Adrenal gland (tissue), 9 donors: ENCODE measurements at regions not wholly inside any gene's neighbourhood (a gene's known extent, or its start where the extent isn't known, plus 50 kb on each side); places are given as distances from the start of the nearest gene placed in this dataset.
"Not testable (repeated sequence)": the region's sequence is repeated elsewhere in the genome, so short reads cannot be mapped to it uniquely, and the experiment has no call there.

Experiments
- DNase-seq, 7 donors: peaks; one replicate each; pipeline ENCODE4 v3.0.0-alpha.2; 2019 to 2020
- H3K27ac ChIP-seq, 5 donors: fragments of 200-600 bp; sonication (generic) in 4 of 5; 1 replicate in 3 of 5; 2 replicates in 2 of 5; pipeline versions ENCODE4 v1.5.1 to v1.8.0; 2016 to 2020; ENCODE audit warnings: mild to moderate bottlenecking in 1 of 5
- H3K27me3 ChIP-seq: fragments of 200-600 bp; 2 replicates; pipeline ENCODE4 v1.8.0; 2021
- H3K36me3 ChIP-seq, 2 donors: fragments of 200-600 bp; replicated peaks in 1 of 2; 1 replicate in 1 of 2; 2 replicates in 1 of 2; pipeline versions ENCODE4 v1.5.1 to v1.8.0; 2018 to 2022
- H3K4me1 ChIP-seq, 2 donors: fragments of 200-600 bp; replicated peaks in 1 of 2; 1 replicate in 1 of 2; 2 replicates in 1 of 2; pipeline versions ENCODE4 v1.5.1 to v1.8.0; 2018 to 2021
- H3K4me3 ChIP-seq, 4 donors: fragments of 200-600 bp; sonication (generic) in 3 of 4; one replicate each; pipeline ENCODE4 v1.5.1; 2016 to 2018
- H3K9me3 ChIP-seq, 3 donors: fragments of 200-600 bp; sonication (generic) in 1 of 3; replicated peaks in 1 of 3; 1 replicate in 2 of 3; 2 replicates in 1 of 3; pipeline versions ENCODE4 v1.5.1 to v1.8.0; 2016 to 2021
- CTCF ChIP-seq, 6 experiments: fragments of 450-650 bp in 4 of 6; fragments of 200-600 bp in 2 of 6; sonication (generic) in 1 of 6; IDR thresholded peaks; 1 replicate in 5 of 6; 2 replicates in 1 of 6; pipeline versions ENCODE4 v1.5.1 to v1.8.0; 2016 to 2021; ENCODE audit warnings: antibody characterized with exemption in 6 of 6, mild to moderate bottlenecking in 2 of 6, moderate library complexity in 1 of 6
- POLR2A ChIP-seq, 2 donors: fragments of 450-650 bp; IDR thresholded peaks; one replicate each; pipeline ENCODE4 v1.6.1; 2017; ENCODE audit warnings: antibody characterized with exemption in 2 of 2, mild to moderate bottlenecking in 2 of 2, moderate library complexity in 1 of 2
- WGBS, 4 donors: extraction: QIAGEN DNeasy Blood & Tissue Kit in 2 of 4; methylation state at CpG; one replicate each; pipeline versions ENCODE4 v1.1.5 to v1.1.7; 2013 to 2017; 5-methylcytosine and 5-hydroxymethylcytosine counted together
- intact Hi-C, 2 donors: fragments of 100-400 bp; cut with DNase I; formaldehyde crosslinking; loops; one replicate each; pipeline versions ENCODE4 v1.14.1 to v1.15.0; 2022 to 2023
- donor health status: healthy with polysubstance abuse.
- donor health status: Bipolar disorder and iron deficiency.
- donor health status: DM: yes; HTN: yes; CAD: no.
- donor health status: DM: no; HTN: no; CAD: no.
- donor health status: DM: no; HTN: no; CAD: no.

- H3K4me3 ChIP-seq = no peak overlapping the region
- TF ChIP-seq CTCF (IDR thresholded peaks at IDR 0.05) (no peak), POLR2A (IDR thresholded peaks at IDR 0.05) (no peak)
- no peak for DNase-seq
- no peaks in the 10 kb centered on the region for H3K27me3 ChIP-seq
- no peaks in the 10 kb centered on the region for H3K36me3 ChIP-seq
- H3K27ac ChIP-seq = no peak overlapping the region
- H3K4me1 ChIP-seq = no peaks in the 10 kb centered on the region
- WGBS, 4 donors = 47 to 72% (median 64%) methylated on average over 1 of the region's 1 CpG
- H3K9me3 ChIP-seq = no peaks in the 10 kb centered on the region
- intact Hi-C loops = no loop called here
Measured at GRCh38 chr2:83261591-83262136, 1197.4 kb downstream of the SUCLG1 start.

- Histone ChIP-seq H3K4me1 (no peaks in the 10 kb centered on the region), H3K9me3 (no peaks in the 10 kb centered on the region), H3K36me3 (no peaks in the 10 kb centered on the region), H3K27ac (no peak overlapping the region), H3K27me3 (no peaks in the 10 kb centered on the region), H3K4me3 (no peak overlapping the region)
- 76 to 91% (median 83%) methylated on average over 1 of the region's 1 CpG for WGBS, 4 donors
- TF ChIP-seq CTCF (IDR thresholded peaks at IDR 0.05) = no peak
- no peak for TF ChIP-seq POLR2A (IDR thresholded peaks at IDR 0.05)
- intact Hi-C loops = no loop called here
- no peak for DNase-seq
Measured at GRCh38 chr2:83253848-83254247, 1205.2 kb downstream of the SUCLG1 start.

GRCh38 chr2:83251321-83251872 lies 1207.7 kb downstream of the SUCLG1 start:
- DNase-seq = no peak
- 63 to 84% (median 81%) methylated on average over 3 of the region's 3 CpGs for WGBS, 4 donors
- Histone ChIP-seq H3K4me3 (no peak overlapping the region), H3K9me3 (no peaks in the 10 kb centered on the region), H3K36me3 (no peaks in the 10 kb centered on the region), H3K27me3 (no peaks in the 10 kb centered on the region), H3K4me1 (no peaks in the 10 kb centered on the region), H3K27ac (no peak overlapping the region)
- intact Hi-C loops = no loop called here
- TF ChIP-seq CTCF (IDR thresholded peaks at IDR 0.05) (no peak), POLR2A (IDR thresholded peaks at IDR 0.05) (no peak)

GRCh38 chr2:83245806-83246537 lies 1213.1 kb downstream of the SUCLG1 start:
- H3K4me3 ChIP-seq, DNase-seq, H3K27ac ChIP-seq, H3K4me1 ChIP-seq, H3K36me3 ChIP-seq, intact Hi-C loops, H3K9me3 ChIP-seq, H3K27me3 ChIP-seq: not testable (repeated sequence)
- 90 to 94% (median 91%) methylated on average over 9 to 30 of the region's 30 CpGs for WGBS, 4 donors
